Erythroblast (primary cell): ENCODE measurements at regions not wholly inside any gene's neighbourhood (a gene's known extent, or its start where the extent isn't known, plus 50 kb on each side); places are given as distances from the start of the nearest gene placed in this dataset.

Experiments used
- DNase-seq, 2 experiments: peaks; one replicate each; lab custom pipeline; 2025; lab: John Stamatoyannopoulos, UW
- GATA1 ChIP-seq: IDR thresholded peaks from 2 replicates; pipeline ENCODE4 v1.6.1; 2011; ENCODE audit warnings: low read depth, mild to moderate bottlenecking, control low read depth, low read length, moderate library complexity
- POLR2A ChIP-seq: IDR thresholded peaks from 2 replicates; pipeline ENCODE4 v1.6.1; 2011; ENCODE audit warnings: mild to moderate bottlenecking, low read length

- DNase-seq: no peak
- TF ChIP-seq POLR2A (no peak), GATA1 (no peak)
Observed at GRCh38 chr5:143694357-143694756, 117.6 kb upstream of the HMHB1 start.

- DNase-seq: peak in 1 of 2 experiments; percentile 22
- TF ChIP-seq GATA1 (no peak), POLR2A (no peak)
Observed at GRCh38 chr5:143693651-143694252, 118.2 kb upstream of the HMHB1 start.

GRCh38 chr5:143692342-143692741, 119.6 kb upstream of the HMHB1 start:
- TF ChIP-seq POLR2A (no peak), GATA1 (no peak)

GRCh38 chr5:143691945-143692290, 120.0 kb upstream of the HMHB1 start:
- no peak for TF ChIP-seq GATA1
- DNase-seq: no peak

More at GRCh38 chr5:143692342-143692741, 119.6 kb upstream of the HMHB1 start:
- no peak for DNase-seq

GRCh38 chr5:143691287-143691944, 120.5 kb upstream of the HMHB1 start:
- DNase-seq: no peak
- TF ChIP-seq POLR2A (no peak), GATA1 (no peak)

GRCh38 chr5:143687604-143688003, 124.4 kb upstream of the HMHB1 start:
- DNase-seq: no peak
- TF ChIP-seq POLR2A (no peak), GATA1 (no peak)

GRCh38 chr5:143685246-143685815, 126.6 kb upstream of the HMHB1 start:
- no peak for DNase-seq
- no peak for TF ChIP-seq GATA1
- no peak for TF ChIP-seq POLR2A

GRCh38 chr5:143683459-143683858, 128.5 kb upstream of the HMHB1 start:
- DNase-seq: no peak
- TF ChIP-seq POLR2A: no peak
- no peak for TF ChIP-seq GATA1

GRCh38 chr5:143682929-143683386, 129.0 kb upstream of the HMHB1 start:
- DNase-seq: no peak
- TF ChIP-seq GATA1: no peak
- no peak for TF ChIP-seq POLR2A

GRCh38 chr5:143682246-143682905, 129.6 kb upstream of the HMHB1 start:
- no peak for TF ChIP-seq GATA1
- TF ChIP-seq POLR2A: no peak
- no peak for DNase-seq

GRCh38 chr5:143680672-143681259, 131.2 kb upstream of the HMHB1 start:
- no peak for DNase-seq
- TF ChIP-seq POLR2A (no peak), GATA1 (no peak)

GRCh38 chr5:143679777-143680176, 132.2 kb upstream of the HMHB1 start:
- TF ChIP-seq GATA1 (no peak), POLR2A (no peak)
- DNase-seq: no peak

GRCh38 chr5:143678148-143678905, 133.6 kb upstream of the HMHB1 start:
- DNase-seq: no peak
- TF ChIP-seq POLR2A (no peak), GATA1 (no peak)

- TF ChIP-seq GATA1: no peak
- TF ChIP-seq POLR2A: no peak
- no peak for DNase-seq
Observed at GRCh38 chr5:143677403-143677802, 134.6 kb upstream of the HMHB1 start.
